Activated naive CD4-positive, alpha-beta T cell treated with anti-CD3 and anti-CD28 coated beads, Interleukin-2, amount 50 U/mL, for 24 hours (primary cell): ENCODE measurements at regions not wholly inside any gene's neighbourhood (a gene's known extent, or its start where the extent isn't known, plus 50 kb on each side); places are given as distances from the start of the nearest gene placed in this dataset.

ENCODE experiments used
- H3K27ac Mint-ChIP-seq: one replicate; pipeline ENCODE4 v1.8.0; 2021; ENCODE audit warnings: mild to moderate bottlenecking, mixed read lengths
- H3K27me3 Mint-ChIP-seq: one replicate; pipeline ENCODE4 v1.8.0; 2021; ENCODE audit warnings: mixed read lengths
- H3K36me3 Mint-ChIP-seq: one replicate; pipeline ENCODE4 v1.8.0; 2021; ENCODE audit warnings: mixed read lengths
- H3K4me1 Mint-ChIP-seq: one replicate; pipeline ENCODE4 v1.8.0; 2021; ENCODE audit warnings: mixed read lengths
- H3K4me3 Mint-ChIP-seq: one replicate; pipeline ENCODE4 v1.8.0; 2021; ENCODE audit warnings: mild to moderate bottlenecking, mixed read lengths
- H3K9me3 Mint-ChIP-seq: one replicate; pipeline ENCODE4 v1.8.0; 2021; ENCODE audit warnings: mixed read lengths

GRCh38 chr5:175579742-175580432, 78.0 kb upstream of the HRH2 start:
- H3K36me3 Mint-ChIP-seq: peaks cover 1% of the 10 kb centered on the region
- no peaks in the 10 kb centered on the region for H3K27me3 Mint-ChIP-seq
- peak overlapping the region; percentile 74 for H3K27ac Mint-ChIP-seq
- H3K4me1 Mint-ChIP-seq: peaks cover 15% of the 10 kb centered on the region
- no peaks in the 10 kb centered on the region for H3K9me3 Mint-ChIP-seq
- no peak overlapping the region for H3K4me3 Mint-ChIP-seq

- H3K4me1 Mint-ChIP-seq: peaks cover 7% of the 10 kb centered on the region
- H3K27me3 Mint-ChIP-seq: no peaks in the 10 kb centered on the region
- H3K9me3 Mint-ChIP-seq: peaks cover 6% of the 10 kb centered on the region
- H3K36me3 Mint-ChIP-seq: peaks cover 3% of the 10 kb centered on the region
- no peak overlapping the region for H3K4me3 Mint-ChIP-seq
- H3K27ac Mint-ChIP-seq: no peak overlapping the region
Observed at GRCh38 chr5:175582697-175583096, 75.2 kb upstream of the HRH2 start.

GRCh38 chr5:175585567-175585966, 72.3 kb upstream of the HRH2 start:
- H3K27ac Mint-ChIP-seq: no peak overlapping the region
- H3K36me3 Mint-ChIP-seq: peaks cover 3% of the 10 kb centered on the region
- H3K4me3 Mint-ChIP-seq: no peak overlapping the region
- H3K9me3 Mint-ChIP-seq: peaks cover 6% of the 10 kb centered on the region
- H3K4me1 Mint-ChIP-seq: peaks cover 4% of the 10 kb centered on the region
- H3K27me3 Mint-ChIP-seq: no peaks in the 10 kb centered on the region

DNA sequence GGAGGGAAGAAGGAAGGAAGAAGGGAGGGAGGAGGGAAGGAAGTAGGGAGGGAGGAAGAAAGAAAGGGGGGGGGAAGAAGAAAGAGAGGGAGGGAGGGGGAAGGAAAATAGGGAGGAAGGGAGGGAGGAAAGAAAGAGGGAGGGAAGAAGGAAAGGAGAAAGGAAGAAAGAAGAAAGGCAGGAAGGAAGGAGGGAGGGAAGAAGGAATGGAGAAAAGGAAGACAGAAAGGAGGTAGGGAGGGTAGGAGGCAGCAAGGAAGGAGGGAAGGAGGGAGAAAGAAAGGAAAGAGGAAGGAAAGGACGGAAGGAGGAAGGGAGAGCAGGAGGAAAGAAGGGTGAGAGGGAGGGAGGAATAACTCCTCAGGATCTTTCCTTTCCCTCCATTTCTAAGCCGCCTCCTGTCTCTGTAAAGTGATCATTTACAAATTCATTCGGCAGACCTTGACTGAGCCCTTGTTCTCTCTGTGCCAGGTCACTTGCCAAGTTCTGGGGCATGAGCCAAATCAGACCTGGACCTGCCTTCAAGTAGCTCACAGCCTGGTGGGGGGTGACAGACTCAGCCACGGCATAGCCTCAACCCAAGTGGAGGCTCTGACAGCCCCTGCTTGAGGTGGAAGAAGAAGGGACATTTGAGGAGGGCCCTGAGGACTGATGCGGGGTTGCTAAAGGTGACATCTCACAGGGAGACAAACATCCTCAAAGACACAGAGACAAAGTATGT, 69.0 kb upstream of the HRH2 start:
- no peaks in the 10 kb centered on the region for H3K4me1 Mint-ChIP-seq
- H3K36me3 Mint-ChIP-seq: peaks cover 1% of the 10 kb centered on the region
- no peaks in the 10 kb centered on the region for H3K27me3 Mint-ChIP-seq
- H3K4me3 Mint-ChIP-seq: no peak overlapping the region
- peaks cover 6% of the 10 kb centered on the region for H3K9me3 Mint-ChIP-seq
- peak overlapping the region; percentile 57 for H3K27ac Mint-ChIP-seq

GRCh38 chr5:175589714-175590113, 68.2 kb upstream of the HRH2 start:
- H3K4me1 Mint-ChIP-seq: no peaks in the 10 kb centered on the region
- no peak overlapping the region for H3K4me3 Mint-ChIP-seq
- peaks cover 6% of the 10 kb centered on the region for H3K9me3 Mint-ChIP-seq
- H3K27ac Mint-ChIP-seq: no peak overlapping the region
- no peaks in the 10 kb centered on the region for H3K27me3 Mint-ChIP-seq
- H3K36me3 Mint-ChIP-seq: peaks cover 7% of the 10 kb centered on the region

DNA sequence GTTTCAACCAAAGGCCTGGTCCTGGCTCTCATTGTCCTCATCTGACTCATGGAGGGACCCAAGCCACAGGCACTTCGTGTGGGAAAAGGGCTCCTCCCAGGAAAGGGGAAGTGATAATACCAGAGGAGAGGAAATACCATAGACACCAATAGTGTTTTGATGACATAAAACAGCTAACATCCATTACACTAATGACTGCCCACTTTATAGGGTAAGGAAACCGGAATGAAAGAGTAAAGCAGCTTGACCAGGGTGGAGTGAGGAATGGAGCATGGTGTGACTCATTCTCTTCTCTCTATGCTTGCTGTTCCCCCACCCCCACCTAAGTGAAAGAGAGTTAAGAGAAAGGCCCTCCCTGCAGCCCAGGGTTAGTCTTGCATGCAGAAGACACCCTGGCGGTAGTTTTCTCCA, 67.4 kb upstream of the HRH2 start:
- Mint-ChIP-seq H3K4me1 (no peaks in the 10 kb centered on the region), H3K4me3 (no peak overlapping the region), H3K36me3 (peaks cover 7% of the 10 kb centered on the region), H3K9me3 (peaks cover 6% of the 10 kb centered on the region), H3K27me3 (no peaks in the 10 kb centered on the region), H3K27ac (no peak overlapping the region)

DNA sequence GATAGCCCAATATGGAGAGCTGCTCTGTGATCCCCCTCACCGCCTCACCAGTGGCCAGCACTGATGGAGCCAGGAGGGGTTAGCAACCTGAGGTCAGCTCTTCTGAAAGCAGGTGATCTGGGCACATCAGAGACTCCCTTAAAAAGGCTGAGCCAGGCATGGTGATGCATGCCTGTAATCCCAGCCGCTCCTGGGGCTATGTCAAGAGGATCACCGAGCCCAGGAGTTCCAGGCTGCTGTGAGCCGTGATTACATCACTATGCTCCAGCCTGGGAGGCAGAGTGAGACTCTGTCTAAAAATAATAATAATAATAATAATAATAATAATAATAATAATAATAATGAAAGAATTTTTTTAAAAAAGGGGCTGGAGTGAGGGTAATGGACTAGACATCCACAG, 66.6 kb upstream of the HRH2 start:
- Mint-ChIP-seq H3K27ac (no peak overlapping the region), H3K4me1 (no peaks in the 10 kb centered on the region), H3K36me3 (peaks cover 7% of the 10 kb centered on the region), H3K9me3 (peaks cover 3% of the 10 kb centered on the region), H3K4me3 (no peak overlapping the region), H3K27me3 (no peaks in the 10 kb centered on the region)

DNA sequence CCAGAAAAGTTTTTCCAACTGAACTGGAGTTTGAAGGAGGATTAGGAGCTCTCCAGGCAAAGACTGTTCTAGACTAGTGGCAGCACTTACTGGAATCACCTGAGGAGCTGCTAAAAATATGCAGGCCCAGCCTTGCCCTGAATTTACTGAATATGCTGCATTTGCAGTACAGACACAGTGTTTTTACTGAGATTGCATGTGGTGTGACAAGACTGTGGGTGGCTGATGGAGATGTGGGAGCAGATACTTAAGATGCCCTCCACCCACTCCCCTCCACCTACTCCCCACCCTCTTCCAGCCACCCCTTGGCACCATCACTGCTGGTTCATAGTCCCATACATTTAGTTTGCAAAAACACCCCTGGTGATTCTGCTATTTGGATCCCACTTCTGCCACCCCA, 64.1 kb upstream of the HRH2 start:
- no peaks in the 10 kb centered on the region for H3K27me3 Mint-ChIP-seq
- H3K36me3 Mint-ChIP-seq: peaks cover 6% of the 10 kb centered on the region
- no peaks in the 10 kb centered on the region for H3K4me1 Mint-ChIP-seq
- no peak overlapping the region for H3K4me3 Mint-ChIP-seq
- no peak overlapping the region for H3K27ac Mint-ChIP-seq
- H3K9me3 Mint-ChIP-seq: no peaks in the 10 kb centered on the region

DNA sequence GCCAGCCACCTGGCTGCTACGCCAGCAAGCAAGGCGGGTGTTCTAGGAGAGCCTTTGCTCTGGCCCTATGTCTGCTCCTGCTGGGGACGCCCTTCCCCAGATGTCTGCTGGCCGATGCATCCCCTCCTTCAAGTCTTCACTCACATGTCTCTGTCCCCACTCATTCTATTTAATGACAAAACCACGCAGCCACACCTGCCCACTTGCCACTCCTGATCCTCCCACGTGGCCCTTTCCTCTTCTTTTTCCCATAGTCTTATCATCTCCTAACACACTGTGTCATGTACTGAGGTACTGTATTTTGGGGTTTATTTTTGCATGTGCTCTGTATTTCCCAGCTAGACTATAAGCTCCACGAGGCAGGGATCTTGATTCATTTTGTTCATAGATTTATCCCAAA, 62.0 kb upstream of the HRH2 start:
- Mint-ChIP-seq H3K27ac (no peak overlapping the region), H3K27me3 (no peaks in the 10 kb centered on the region), H3K36me3 (peaks cover 6% of the 10 kb centered on the region), H3K9me3 (no peaks in the 10 kb centered on the region), H3K4me1 (no peaks in the 10 kb centered on the region), H3K4me3 (no peak overlapping the region)

DNA sequence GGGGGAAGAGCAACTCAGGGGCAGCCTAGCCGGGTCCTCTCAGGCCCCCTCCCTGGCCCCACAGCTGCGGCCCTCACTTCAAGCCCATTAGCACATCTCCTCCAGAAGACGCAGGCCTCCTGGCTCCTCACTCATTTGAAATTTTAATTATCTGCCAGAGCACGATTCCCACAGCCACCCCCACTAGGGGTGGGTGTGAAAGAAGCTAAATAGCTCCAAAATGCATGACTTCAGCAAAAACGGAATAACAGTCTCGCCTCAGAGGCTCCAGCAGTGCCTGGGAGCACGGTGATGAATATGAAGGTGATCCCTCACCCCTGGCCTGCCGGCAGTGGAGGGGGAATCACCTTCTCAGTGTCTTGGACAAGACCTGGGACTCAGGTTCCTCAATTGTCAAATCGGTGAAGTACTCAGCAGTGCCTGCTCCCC, 61.1 kb upstream of the HRH2 start:
- Mint-ChIP-seq H3K4me1 (no peaks in the 10 kb centered on the region), H3K36me3 (peaks cover 6% of the 10 kb centered on the region), H3K4me3 (no peak overlapping the region), H3K27ac (no peak overlapping the region), H3K9me3 (no peaks in the 10 kb centered on the region), H3K27me3 (no peaks in the 10 kb centered on the region)

- Mint-ChIP-seq H3K4me3 (no peak overlapping the region), H3K4me1 (no peaks in the 10 kb centered on the region), H3K27me3 (no peaks in the 10 kb centered on the region), H3K27ac (no peak overlapping the region), H3K36me3 (peaks cover 6% of the 10 kb centered on the region), H3K9me3 (no peaks in the 10 kb centered on the region)
Observed at GRCh38 chr5:175597718-175598117, 60.2 kb upstream of the HRH2 start.

DNA sequence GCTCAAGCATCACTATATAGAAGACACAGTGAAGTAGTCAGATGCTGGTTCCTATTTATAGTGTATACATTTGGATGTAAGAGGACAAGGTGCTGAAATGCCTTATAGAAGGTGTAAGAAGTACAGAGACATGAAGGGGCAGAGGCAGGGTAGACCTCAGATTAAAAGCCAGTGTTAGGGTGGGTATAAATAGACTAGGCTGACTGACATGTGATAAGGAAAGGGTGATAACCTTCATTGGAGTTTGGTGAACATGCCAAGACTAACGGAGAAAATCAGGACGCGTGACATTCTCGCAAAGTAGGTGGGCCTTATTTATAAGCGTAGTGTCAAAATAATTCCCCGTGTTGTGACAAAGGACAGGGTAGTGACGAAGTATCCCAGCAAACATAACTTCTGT, 59.1 kb upstream of the HRH2 start:
- H3K4me3 Mint-ChIP-seq: no peak overlapping the region
- H3K9me3 Mint-ChIP-seq: no peaks in the 10 kb centered on the region
- peaks cover 6% of the 10 kb centered on the region for H3K36me3 Mint-ChIP-seq
- no peaks in the 10 kb centered on the region for H3K4me1 Mint-ChIP-seq
- H3K27ac Mint-ChIP-seq: no peak overlapping the region
- no peaks in the 10 kb centered on the region for H3K27me3 Mint-ChIP-seq

DNA sequence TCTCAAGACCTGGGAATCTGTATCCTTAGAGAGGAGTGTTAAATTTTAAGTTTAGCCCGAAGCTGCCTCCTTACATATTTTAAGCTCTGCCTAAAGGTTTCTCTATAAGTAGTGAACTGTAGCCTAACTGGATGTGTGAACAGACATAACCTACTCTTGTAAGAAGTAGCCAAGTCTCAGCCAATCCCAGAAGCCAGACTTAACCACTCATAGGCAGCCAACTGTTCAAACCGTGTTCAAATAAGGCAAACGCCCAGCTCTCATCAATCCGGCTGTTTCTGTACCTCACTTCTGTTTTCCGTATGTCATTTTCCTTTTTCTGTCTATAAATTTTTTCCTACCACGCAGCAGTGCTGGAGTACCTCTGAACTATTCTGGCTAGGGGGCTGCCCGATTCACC, 58.7 kb upstream of the HRH2 start:
- Mint-ChIP-seq H3K9me3 (no peaks in the 10 kb centered on the region), H3K27ac (no peak overlapping the region), H3K4me1 (peaks cover under 1% of the 10 kb centered on the region), H3K27me3 (no peaks in the 10 kb centered on the region), H3K36me3 (peaks cover 4% of the 10 kb centered on the region), H3K4me3 (no peak overlapping the region)

DNA sequence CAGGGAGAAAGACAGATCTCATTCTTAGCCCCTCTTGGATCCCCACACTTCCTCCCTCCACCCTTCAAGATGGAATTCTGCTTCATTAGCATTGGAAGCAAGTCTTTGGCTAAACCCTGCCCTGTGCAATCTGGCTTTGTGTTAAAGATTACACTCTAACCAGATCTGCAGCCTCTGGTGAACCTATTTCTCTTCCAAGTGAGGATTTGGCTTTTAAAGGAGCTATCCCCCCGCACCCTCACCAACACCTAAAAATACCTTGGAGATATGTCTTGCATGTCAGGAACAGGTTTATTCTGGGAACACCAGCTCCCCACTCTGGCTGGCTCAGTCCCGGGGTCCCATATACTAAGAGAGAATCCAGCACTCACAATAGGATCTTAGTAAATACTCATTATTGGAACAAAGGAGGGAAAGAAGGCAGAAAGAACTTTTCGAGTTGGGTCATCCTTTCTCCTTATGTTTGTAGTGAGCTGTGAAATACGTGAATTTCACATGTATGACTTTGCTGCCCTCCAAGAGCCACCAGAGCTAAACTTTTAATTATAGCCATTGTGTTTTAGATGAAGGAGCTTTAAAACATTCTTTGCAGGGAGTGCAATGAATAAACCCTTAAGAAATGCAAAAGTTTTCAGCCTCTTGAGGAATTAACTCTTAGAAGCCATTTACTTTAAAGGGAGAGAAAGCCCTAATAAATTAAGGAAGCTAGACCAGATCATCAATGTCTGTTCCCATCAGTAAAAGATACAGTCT, 53.7 kb upstream of the HRH2 start:
- peaks cover 20% of the 10 kb centered on the region for H3K4me1 Mint-ChIP-seq
- no peak overlapping the region for H3K27ac Mint-ChIP-seq
- H3K9me3 Mint-ChIP-seq: no peaks in the 10 kb centered on the region
- no peaks in the 10 kb centered on the region for H3K27me3 Mint-ChIP-seq
- H3K4me3 Mint-ChIP-seq: no peak overlapping the region
- H3K36me3 Mint-ChIP-seq: no peaks in the 10 kb centered on the region

DNA sequence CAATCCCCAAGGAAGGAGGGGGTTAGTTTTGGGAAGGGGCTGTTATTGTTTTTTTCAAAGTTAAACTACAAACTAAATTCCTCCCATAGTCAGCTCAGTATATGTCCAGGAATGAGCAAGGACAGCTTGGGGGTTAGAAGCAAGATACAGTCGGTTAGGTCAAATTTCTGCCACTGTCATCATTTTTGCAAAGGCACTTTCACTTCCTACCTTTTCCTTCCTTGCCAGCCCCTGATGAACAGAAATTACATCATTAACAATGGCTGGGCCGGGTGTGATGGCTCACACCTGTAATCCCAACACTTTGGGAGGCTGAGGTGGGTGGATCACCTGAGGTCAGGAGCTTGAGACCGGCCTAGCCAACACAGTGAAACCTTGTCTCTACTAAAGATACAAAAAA, 51.5 kb upstream of the HRH2 start:
- Mint-ChIP-seq H3K27ac (no peak overlapping the region), H3K36me3 (no peaks in the 10 kb centered on the region), H3K9me3 (no peaks in the 10 kb centered on the region), H3K4me1 (peaks cover 32% of the 10 kb centered on the region), H3K4me3 (no peak overlapping the region), H3K27me3 (no peaks in the 10 kb centered on the region)
